ENCODE measurements at regions not wholly inside any gene's neighbourhood (a gene's known extent, or its start where the extent isn't known, plus 50 kb on each side); places are given as distances from the start of the nearest gene placed in this dataset.

GRCh38 chr1:29739176-29739575 lies 502.9 kb downstream of the PTPRU start:
- no peak overlapping the region for H3K4me3 ChIP-seq (ENCODE audit: low read depth, low read length)
- TF ChIP-seq, protein P1, sequence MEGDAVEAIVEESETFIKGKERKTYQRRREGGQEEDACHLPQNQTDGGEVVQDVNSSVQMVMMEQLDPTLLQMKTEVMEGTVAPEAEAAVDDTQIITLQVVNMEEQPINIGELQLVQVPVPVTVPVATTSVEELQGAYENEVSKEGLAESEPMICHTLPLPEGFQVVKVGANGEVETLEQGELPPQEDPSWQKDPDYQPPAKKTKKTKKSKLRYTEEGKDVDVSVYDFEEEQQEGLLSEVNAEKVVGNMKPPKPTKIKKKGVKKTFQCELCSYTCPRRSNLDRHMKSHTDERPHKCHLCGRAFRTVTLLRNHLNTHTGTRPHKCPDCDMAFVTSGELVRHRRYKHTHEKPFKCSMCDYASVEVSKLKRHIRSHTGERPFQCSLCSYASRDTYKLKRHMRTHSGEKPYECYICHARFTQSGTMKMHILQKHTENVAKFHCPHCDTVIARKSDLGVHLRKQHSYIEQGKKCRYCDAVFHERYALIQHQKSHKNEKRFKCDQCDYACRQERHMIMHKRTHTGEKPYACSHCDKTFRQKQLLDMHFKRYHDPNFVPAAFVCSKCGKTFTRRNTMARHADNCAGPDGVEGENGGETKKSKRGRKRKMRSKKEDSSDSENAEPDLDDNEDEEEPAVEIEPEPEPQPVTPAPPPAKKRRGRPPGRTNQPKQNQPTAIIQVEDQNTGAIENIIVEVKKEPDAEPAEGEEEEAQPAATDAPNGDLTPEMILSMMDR (IDR thresholded peaks at IDR 0.05; ENCODE audit: borderline replicate concordance, insufficient read depth, low read depth, low read length), result no peak

- no peak overlapping the region for H3K4me3 ChIP-seq (ENCODE audit: low read depth, low read length)
- TF ChIP-seq, protein P1 (IDR thresholded peaks at IDR 0.05; ENCODE audit: borderline replicate concordance, insufficient read depth, low read depth, low read length), result no peak
Observed at GRCh38 chr1:29736582-29737188, 500.4 kb downstream of the PTPRU start.

DNA sequence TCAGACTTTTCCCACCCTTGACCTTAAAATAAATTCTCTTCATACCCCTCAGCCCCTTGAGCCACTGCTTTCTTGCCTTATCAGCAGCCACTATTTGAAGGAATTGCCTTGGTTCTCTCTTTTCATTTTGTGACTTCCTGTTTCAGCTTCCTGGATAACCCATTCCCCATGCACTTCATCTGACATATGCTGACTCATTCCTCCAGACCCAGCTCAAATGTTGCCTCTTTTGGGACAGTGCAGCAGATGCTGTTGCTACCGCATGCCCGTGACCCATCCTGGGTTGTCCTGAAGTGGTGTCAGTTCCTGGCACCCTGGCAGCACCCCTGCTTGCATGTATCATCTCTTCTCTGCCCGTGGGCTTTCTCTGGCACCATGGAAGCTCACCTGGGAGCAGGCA lies 496.1 kb downstream of the PTPRU start:
- H3K4me3 ChIP-seq (ENCODE audit: low read depth, low read length), result no peak overlapping the region
- TF ChIP-seq, protein P1 (IDR thresholded peaks at IDR 0.05; ENCODE audit: borderline replicate concordance, insufficient read depth, low read depth, low read length), result no peak

- H3K4me3 ChIP-seq (ENCODE audit: low read depth, low read length), result no peak overlapping the region
- TF ChIP-seq, protein P1 (IDR thresholded peaks at IDR 0.05; ENCODE audit: borderline replicate concordance, insufficient read depth, low read depth, low read length), result no peak
Observed at GRCh38 chr1:29730623-29731022, 494.3 kb downstream of the PTPRU start.

DNA sequence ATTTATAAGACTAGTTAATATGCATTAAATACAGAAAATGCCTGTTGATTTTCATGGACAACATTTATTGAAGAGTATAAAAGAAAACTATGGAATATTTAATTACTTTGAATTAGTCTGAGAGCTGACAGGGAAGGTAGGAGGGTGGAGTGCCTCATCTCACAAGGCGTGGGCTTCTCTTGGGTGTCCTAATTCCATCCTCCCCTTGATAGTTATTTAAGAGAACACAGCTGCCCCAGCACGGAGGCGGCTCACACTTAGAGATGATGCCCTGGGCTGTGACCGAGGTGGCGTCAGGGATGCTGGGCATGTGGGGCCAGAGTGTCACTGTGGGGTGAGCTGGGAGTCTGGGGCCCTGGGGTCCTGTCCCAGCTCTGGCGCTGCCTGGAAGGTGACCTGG lies 493.0 kb downstream of the PTPRU start:
- TF ChIP-seq, protein P1 (IDR thresholded peaks at IDR 0.05; ENCODE audit: borderline replicate concordance, insufficient read depth, low read depth, low read length), result no peak

GRCh38 chr1:29728703-29729102 lies 492.4 kb downstream of the PTPRU start:
- TF ChIP-seq, protein P1 (IDR thresholded peaks at IDR 0.05; ENCODE audit: borderline replicate concordance, insufficient read depth, low read depth, low read length), result no peak
- H3K4me3 ChIP-seq (ENCODE audit: low read depth, low read length), result no peak overlapping the region

More for the DNA sequence above, 493.0 kb downstream of the PTPRU start:
- H3K4me3 ChIP-seq (ENCODE audit: low read depth, low read length), result no peak overlapping the region

GRCh38 chr1:29725262-29725661 lies 488.9 kb downstream of the PTPRU start:
- TF ChIP-seq, protein P1 (IDR thresholded peaks at IDR 0.05; ENCODE audit: borderline replicate concordance, insufficient read depth, low read depth, low read length), result no peak
- no peak overlapping the region for H3K4me3 ChIP-seq (ENCODE audit: low read depth, low read length)

Measured in GM12875 (cell line).